Natural killer cell (primary cell): ENCODE measurements at regions not wholly inside any gene's neighbourhood (a gene's known extent, or its start where the extent isn't known, plus 50 kb on each side); places are given as distances from the start of the nearest gene placed in this dataset.

Source experiments
- ATAC-seq, 3 donors: fragments of 150-1000 bp in 2 of 3; fragments of 200-7000 bp in 1 of 3; cut with Tn5 transposase; 1 replicate in 1 of 3; 2 replicates in 2 of 3; pipeline ENCODE4 v1.10.0; 2021; ENCODE audit warnings: mild to moderate bottlenecking in 2 of 3, moderate library complexity in 2 of 3
- DNase-seq, 2 donors: peaks; one replicate each; pipeline versions ENCODE4 v3.0.0 to v3.0.0-alpha.2; 2013 to 2021; ENCODE audit warnings: mixed read lengths in 1 of 2
- H3K27ac ChIP-seq: one replicate; pipeline ENCODE4 v1.5.1; 2013; ENCODE audit warnings: mild to moderate bottlenecking, low read length
- H3K27me3 ChIP-seq: one replicate; pipeline ENCODE4 v1.6.1; 2013; ENCODE audit warnings: low read length; ENCODE audit not compliant: control insufficient read depth, insufficient read depth
- H3K36me3 ChIP-seq: one replicate; pipeline ENCODE4 v1.6.1; 2013; ENCODE audit warnings: low read length; ENCODE audit not compliant: control insufficient read depth, insufficient read depth
- H3K4me1 ChIP-seq: one replicate; pipeline ENCODE4 v1.6.1; 2013; ENCODE audit warnings: low read length; ENCODE audit not compliant: control insufficient read depth, insufficient read depth
- H3K4me3 ChIP-seq: one replicate; pipeline ENCODE4 v1.5.1; 2013; ENCODE audit warnings: low read length
- H3K9me3 ChIP-seq: one replicate; pipeline ENCODE4 v1.6.1; 2013; ENCODE audit warnings: low read length; ENCODE audit not compliant: control insufficient read depth, insufficient read depth
- H3K27ac Mint-ChIP-seq, 2 donors: one replicate each; pipeline ENCODE4 v1.8.0; 2022; ENCODE audit warnings: mild to moderate bottlenecking in 2 of 2, mixed read lengths in 2 of 2, moderate library complexity in 1 of 2
- H3K27me3 Mint-ChIP-seq, 2 donors: one replicate each; pipeline ENCODE4 v1.8.0; 2022; ENCODE audit warnings: low read depth in 2 of 2, mixed read lengths in 2 of 2
- H3K36me3 Mint-ChIP-seq: one replicate; pipeline ENCODE4 v1.8.0; 2022; ENCODE audit warnings: mixed read lengths
- H3K4me1 Mint-ChIP-seq, 2 donors: one replicate each; pipeline ENCODE4 v1.8.0; 2022; ENCODE audit warnings: mixed read lengths in 2 of 2
- H3K4me3 Mint-ChIP-seq: one replicate; pipeline ENCODE4 v1.8.0; 2022; ENCODE audit warnings: mild to moderate bottlenecking, moderate library complexity, mixed read lengths
- H3K9me3 Mint-ChIP-seq, 2 donors: one replicate each; pipeline ENCODE4 v1.8.0; 2022; ENCODE audit warnings: mixed read lengths in 2 of 2
- CTCF ChIP-seq: fragments of 200-600 bp; IDR thresholded peaks from one replicate; pipeline ENCODE4 v1.8.0; 2022; ENCODE audit warnings: antibody characterized with exemption
- WGBS: methylation state at CpG from one replicate; pipeline ENCODE4 v1.1.7; 2013; ENCODE audit warnings: missing lambda C conversion rate; ENCODE audit not compliant: insufficient coverage; 5-methylcytosine and 5-hydroxymethylcytosine counted together
- intact Hi-C: fragments of 100-400 bp; cut with micrococcal nuclease; formaldehyde crosslinking; loops from one replicate; pipeline ENCODE4 v1.14.2; 2022

- WGBS = 31% methylated on average over 6 of the region's 7 CpGs
- Histone ChIP-seq H3K36me3 (no peaks in the 10 kb centered on the region), H3K27me3 (no peaks in the 10 kb centered on the region), H3K4me3 (no peak overlapping the region), H3K27ac (no peak overlapping the region), H3K9me3 (no peaks in the 10 kb centered on the region), H3K4me1 (no peaks in the 10 kb centered on the region)
- no peak for TF ChIP-seq CTCF
- ATAC-seq (no peak), DNase-seq (no peak)
- Mint-ChIP-seq H3K4me3 (no peak overlapping the region), H3K9me3 (no peaks in the 10 kb centered on the region), H3K36me3 (no peaks in the 10 kb centered on the region), H3K4me1 (no peaks in the 10 kb centered on the region), H3K27me3 (peaks cover 0 to 10% of the 10 kb centered on the region in 2 donors), H3K27ac (no peak overlapping the region)
- intact Hi-C loops = no loop called here
These were observed 64.7 kb upstream of the RPS6KA2 start for GRCh38 chr6:166691746-166692145.

GRCh38 chr6:166691199-166691598 is 64.1 kb upstream of the RPS6KA2 start:
- no peaks in the 10 kb centered on the region for H3K9me3 ChIP-seq
- H3K4me3 ChIP-seq = no peak overlapping the region
- no peak overlapping the region for H3K27ac Mint-ChIP-seq
- no peak overlapping the region for H3K4me3 Mint-ChIP-seq
- no peaks in the 10 kb centered on the region for H3K4me1 Mint-ChIP-seq
- DNase-seq (no peak), ATAC-seq (no peak)
- no peaks in the 10 kb centered on the region for H3K4me1 ChIP-seq
- intact Hi-C loops = no loop called here
- WGBS = 84% methylated on average over 10 of the region's 10 CpGs
- no peak overlapping the region for H3K27ac ChIP-seq
- no peaks in the 10 kb centered on the region for H3K9me3 Mint-ChIP-seq
- H3K27me3 Mint-ChIP-seq = peaks cover 0 to 10% of the 10 kb centered on the region in 2 donors
- TF ChIP-seq CTCF = no peak
- no peaks in the 10 kb centered on the region for H3K36me3 Mint-ChIP-seq
- H3K36me3 ChIP-seq = no peaks in the 10 kb centered on the region
- H3K27me3 ChIP-seq = no peaks in the 10 kb centered on the region

GRCh38 chr6:166689687-166690086 is 62.6 kb upstream of the RPS6KA2 start:
- intact Hi-C loops = no loop called here
- H3K4me3 Mint-ChIP-seq = no peak overlapping the region
- Histone ChIP-seq H3K4me1 (no peaks in the 10 kb centered on the region), H3K36me3 (no peaks in the 10 kb centered on the region), H3K4me3 (no peak overlapping the region), H3K27ac (no peak overlapping the region), H3K27me3 (no peaks in the 10 kb centered on the region), H3K9me3 (no peaks in the 10 kb centered on the region)
- ATAC-seq (no peak), DNase-seq (no peak)
- no peak overlapping the region for H3K27ac Mint-ChIP-seq
- TF ChIP-seq CTCF = no peak
- H3K36me3 Mint-ChIP-seq = no peaks in the 10 kb centered on the region
- H3K9me3 Mint-ChIP-seq = no peaks in the 10 kb centered on the region
- peaks cover 0 to 10% of the 10 kb centered on the region in 2 donors for H3K27me3 Mint-ChIP-seq
- WGBS = 72% methylated on average over 8 of the region's 8 CpGs
- H3K4me1 Mint-ChIP-seq = no peaks in the 10 kb centered on the region

GRCh38 chr6:166688901-166689300 is 61.9 kb upstream of the RPS6KA2 start:
- intact Hi-C loops = no loop called here
- no peaks in the 10 kb centered on the region for H3K27me3 ChIP-seq
- no peaks in the 10 kb centered on the region for H3K9me3 ChIP-seq
- no peak overlapping the region for H3K4me3 ChIP-seq
- Mint-ChIP-seq H3K4me3 (no peak overlapping the region), H3K27ac (no peak overlapping the region), H3K4me1 (no peaks in the 10 kb centered on the region), H3K27me3 (peaks cover 0 to 10% of the 10 kb centered on the region in 2 donors), H3K36me3 (no peaks in the 10 kb centered on the region), H3K9me3 (no peaks in the 10 kb centered on the region)
- no peaks in the 10 kb centered on the region for H3K4me1 ChIP-seq
- WGBS = 90% methylated on average over 9 of the region's 9 CpGs
- H3K36me3 ChIP-seq = no peaks in the 10 kb centered on the region
- ATAC-seq (no peak), DNase-seq (no peak)
- no peak for TF ChIP-seq CTCF
- H3K27ac ChIP-seq = no peak overlapping the region
